ENCODE measurements at regions not wholly inside any gene's neighbourhood (a gene's known extent, or its start where the extent isn't known, plus 50 kb on each side); places are given as distances from the start of the nearest gene placed in this dataset.

DNA sequence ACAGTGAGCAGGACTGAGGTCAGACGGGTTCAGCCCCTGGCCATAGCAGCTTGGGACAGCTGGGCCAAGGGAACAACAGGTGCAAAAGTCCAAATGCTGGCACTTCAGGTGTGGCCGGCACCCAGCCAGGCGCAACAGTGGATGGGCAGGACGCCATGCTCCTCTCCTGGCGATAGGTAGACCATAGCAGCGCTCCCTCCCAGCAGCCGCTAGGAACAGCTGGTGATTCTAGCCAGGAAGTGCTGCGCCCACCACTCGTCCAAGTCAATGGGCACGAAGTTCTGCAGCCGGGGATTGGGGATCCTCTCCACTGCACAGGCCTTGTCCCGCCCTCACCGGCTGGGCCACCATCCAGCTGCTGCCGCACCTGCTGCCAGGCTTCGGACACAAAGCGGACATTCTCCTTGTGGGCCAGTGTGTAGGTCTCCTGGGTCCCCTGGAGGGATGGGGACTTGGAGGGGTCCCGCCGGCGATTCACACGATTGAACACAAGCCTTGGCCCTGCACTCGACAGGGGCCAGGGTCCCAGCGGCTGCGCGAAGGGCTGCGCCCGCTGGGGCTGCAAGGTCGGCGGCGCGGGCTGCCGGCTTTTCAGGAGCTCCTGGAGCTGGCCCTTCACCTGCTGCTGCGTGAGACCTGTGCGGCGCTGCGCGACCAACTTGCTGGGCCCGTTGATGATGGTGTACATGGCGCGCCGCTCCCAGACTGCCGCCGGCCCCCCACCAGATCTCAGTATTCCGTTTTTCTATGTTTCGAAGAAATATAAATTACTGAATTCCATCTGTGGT is 227.5 kb upstream of the STK26 start:
- Histone ChIP-seq H3K9me3 (no peaks in the 10 kb centered on the region), H3K36me3 (replicated peaks) (peaks cover 45% of the 10 kb centered on the region), H3K27me3 (ENCODE audit: low read depth) (no peaks in the 10 kb centered on the region), H3K4me3 (no peak overlapping the region), H3K4me1 (no peaks in the 10 kb centered on the region)
- DNase-seq (ENCODE audit: low spot score in 2 of 2): no peak
- in situ Hi-C loops (cut with MboI; ENCODE audit: low sequenced_read_pairs): no loop called here

DNA sequence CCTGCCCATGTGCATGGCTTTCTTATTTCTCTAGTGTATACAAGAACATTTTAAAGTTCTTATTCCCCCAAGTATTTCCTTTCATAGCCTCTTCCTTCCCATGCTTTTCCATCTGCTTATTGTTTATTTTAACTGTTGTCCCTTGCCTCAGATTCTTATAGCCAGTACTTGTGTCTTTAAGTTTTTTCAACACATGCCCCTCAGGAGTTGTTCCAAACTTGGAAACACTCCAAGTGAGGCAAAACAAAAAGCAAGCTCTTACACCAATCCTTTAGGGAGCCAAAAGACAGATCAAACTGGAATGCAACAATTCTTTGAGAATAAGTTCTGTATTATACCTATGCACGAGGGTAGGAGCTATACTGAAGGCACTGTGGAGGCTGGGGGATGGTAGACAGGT is 222.0 kb upstream of the STK26 start:
- Histone ChIP-seq H3K36me3 (replicated peaks) (peaks cover 25% of the 10 kb centered on the region), H3K27me3 (ENCODE audit: low read depth) (no peaks in the 10 kb centered on the region), H3K9me3 (no peaks in the 10 kb centered on the region), H3K4me3 (no peak overlapping the region), H3K4me1 (no peaks in the 10 kb centered on the region)
- in situ Hi-C loops (cut with MboI; ENCODE audit: low sequenced_read_pairs): no loop called here
- DNase-seq (ENCODE audit: low spot score in 2 of 2): no peak

GRCh38 chrX:131801911-131802310 is 221.2 kb upstream of the STK26 start:
- Histone ChIP-seq H3K36me3 (replicated peaks) (peaks cover 21% of the 10 kb centered on the region), H3K27me3 (ENCODE audit: low read depth) (no peaks in the 10 kb centered on the region), H3K4me1 (no peaks in the 10 kb centered on the region), H3K9me3 (no peaks in the 10 kb centered on the region), H3K4me3 (no peak overlapping the region)
- in situ Hi-C loops (cut with MboI; ENCODE audit: low sequenced_read_pairs): no loop called here
- no peak for DNase-seq (ENCODE audit: low spot score in 2 of 2)

GRCh38 chrX:131802836-131803626 is 220.1 kb upstream of the STK26 start:
- H3K4me3 ChIP-seq: no peak overlapping the region
- peak in 1 of 2 experiments; percentile 50 for DNase-seq (ENCODE audit: low spot score in 2 of 2)
- in situ Hi-C loops (cut with MboI; ENCODE audit: low sequenced_read_pairs): no loop called here

DNA sequence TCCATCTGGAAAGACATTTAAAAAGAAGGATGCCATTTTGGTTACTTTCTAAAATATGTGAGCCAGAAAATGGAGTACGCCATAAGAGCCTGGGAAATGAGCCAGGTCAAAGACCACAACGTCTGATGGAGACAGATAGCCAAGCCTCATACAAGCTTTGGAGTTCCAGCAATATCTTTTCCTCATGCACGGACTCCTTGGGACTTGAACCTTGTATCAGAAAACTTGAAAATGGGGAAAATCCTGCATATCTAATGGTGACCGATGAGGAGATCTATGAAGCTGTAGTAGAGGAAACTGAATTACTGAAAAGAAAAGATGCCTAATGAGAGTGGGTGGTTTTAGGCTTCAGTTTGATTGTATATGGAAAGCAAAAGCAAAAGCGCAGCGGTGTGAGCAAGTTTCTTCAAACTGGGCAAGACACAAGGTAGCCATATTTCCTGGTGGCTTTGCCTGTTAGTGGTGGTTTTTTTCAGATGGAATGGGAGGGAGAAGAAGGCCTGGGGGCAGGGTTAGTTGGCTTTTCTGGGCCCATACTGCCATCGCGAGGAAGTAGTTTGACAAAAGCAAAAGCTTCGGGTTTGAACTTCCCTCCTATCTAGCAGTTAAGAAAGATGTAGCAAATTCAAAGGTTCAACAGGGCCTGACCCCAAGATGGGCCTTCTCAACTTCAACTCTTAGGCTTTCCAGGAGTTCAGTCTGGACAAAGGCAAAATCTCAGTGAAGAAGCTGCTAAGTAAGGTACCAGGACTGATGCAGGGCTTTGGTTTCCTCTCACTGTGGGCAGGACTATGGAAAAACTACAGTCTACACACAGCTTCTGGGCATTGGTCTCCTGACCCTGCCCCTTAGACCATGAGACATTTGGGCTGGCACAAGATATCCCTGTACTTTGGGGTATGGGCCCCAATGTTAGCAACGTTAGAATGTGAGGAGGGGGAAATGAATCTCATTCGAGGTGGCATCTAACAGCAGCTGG is 210.0 kb upstream of the STK26 start:
- Histone ChIP-seq H3K4me3 (no peak overlapping the region), H3K27me3 (ENCODE audit: low read depth) (no peaks in the 10 kb centered on the region), H3K36me3 (replicated peaks) (peaks cover 25% of the 10 kb centered on the region), H3K4me1 (no peaks in the 10 kb centered on the region), H3K9me3 (no peaks in the 10 kb centered on the region; the same call in 1 of the 2 replicates)
- no peak for DNase-seq (ENCODE audit: low spot score in 2 of 2)
- in situ Hi-C loops (cut with MboI; ENCODE audit: low sequenced_read_pairs): no loop called here

More at GRCh38 chrX:131802836-131803626, 220.1 kb upstream of the STK26 start:
- H3K36me3 ChIP-seq (replicated peaks): peaks cover 24% of the 10 kb centered on the region
- no peaks in the 10 kb centered on the region for H3K9me3 ChIP-seq
- no peaks in the 10 kb centered on the region for H3K27me3 ChIP-seq (ENCODE audit: low read depth)
- no peaks in the 10 kb centered on the region for H3K4me1 ChIP-seq

DNA sequence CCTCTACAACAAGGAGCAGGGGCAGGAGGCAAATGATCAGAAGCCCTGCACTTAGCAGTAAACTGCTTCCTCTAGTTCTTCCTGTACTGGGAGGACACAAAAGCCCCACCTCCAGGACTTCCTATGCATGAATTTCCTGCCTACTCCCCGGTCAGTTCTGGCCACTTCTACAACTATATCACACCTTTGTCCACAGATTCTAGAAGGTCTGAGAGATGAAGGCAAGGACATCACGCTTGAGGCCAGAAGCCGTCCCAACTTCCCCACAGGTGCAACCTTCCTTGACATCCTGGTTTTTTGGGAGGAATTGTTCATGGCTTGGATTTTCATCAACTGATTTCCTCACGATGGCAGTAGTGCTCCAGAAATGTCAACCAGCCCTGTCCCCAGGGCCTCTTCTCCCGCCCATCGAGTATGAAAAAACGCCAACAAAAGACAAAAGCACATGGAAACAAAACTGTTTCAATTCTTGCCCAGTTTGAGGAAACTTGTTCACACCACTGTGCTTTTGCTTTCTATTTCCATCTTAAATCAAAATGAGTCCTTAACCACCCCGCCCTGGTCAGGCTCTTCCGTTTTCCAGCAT is 206.5 kb upstream of the STK26 start:
- Histone ChIP-seq H3K4me3 (no peak overlapping the region), H3K4me1 (no peaks in the 10 kb centered on the region)
- in situ Hi-C loops (cut with MboI; ENCODE audit: low sequenced_read_pairs): no loop called here

GRCh38 chrX:131818297-131818936 is 204.7 kb upstream of the STK26 start:
- in situ Hi-C loops (cut with MboI; ENCODE audit: low sequenced_read_pairs): no loop called here
- Histone ChIP-seq H3K27me3 (ENCODE audit: low read depth) (no peaks in the 10 kb centered on the region), H3K4me1 (no peaks in the 10 kb centered on the region), H3K4me3 (no peak overlapping the region), H3K36me3 (replicated peaks) (peaks cover 51% of the 10 kb centered on the region), H3K9me3 (no peaks in the 10 kb centered on the region)
- DNase-seq (ENCODE audit: low spot score in 2 of 2): no peak

More for the DNA sequence above, 206.5 kb upstream of the STK26 start:
- no peak for DNase-seq (ENCODE audit: low spot score in 2 of 2)
- no peaks in the 10 kb centered on the region for H3K27me3 ChIP-seq (ENCODE audit: low read depth)
- no peaks in the 10 kb centered on the region for H3K9me3 ChIP-seq
- peaks cover 36% of the 10 kb centered on the region for H3K36me3 ChIP-seq (replicated peaks)

DNA sequence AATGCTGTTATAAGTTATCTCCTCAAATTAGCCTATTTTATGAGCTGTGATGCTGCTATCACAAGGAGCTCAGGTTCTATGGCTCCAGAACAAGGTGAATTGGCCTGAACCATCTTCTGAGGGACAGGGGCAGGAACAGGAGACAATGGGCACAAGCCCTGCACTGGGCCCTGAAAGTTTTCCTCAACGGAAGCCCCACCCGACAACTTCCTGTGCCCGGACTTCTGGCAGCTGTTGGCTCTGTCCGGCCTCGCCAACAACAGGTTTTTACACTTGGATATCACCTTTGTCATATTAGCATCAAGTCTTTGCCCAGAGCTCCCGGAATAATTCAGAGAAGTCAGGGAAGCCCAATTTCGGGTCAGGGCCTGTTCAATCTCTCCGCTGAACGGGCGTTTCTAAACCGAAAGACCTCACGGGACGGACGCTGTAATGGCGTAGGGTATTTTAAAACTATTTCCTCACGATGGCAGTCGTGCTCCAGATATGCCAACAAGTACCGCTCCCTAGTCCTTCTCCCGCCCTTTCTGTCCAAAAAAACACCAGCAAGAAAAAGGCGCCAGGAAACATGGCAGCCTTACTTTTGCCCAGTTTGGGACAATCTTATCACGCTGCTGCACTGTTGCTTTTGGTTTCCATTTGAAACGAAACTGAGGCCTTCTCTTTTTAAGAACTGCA is 201.0 kb upstream of the STK26 start:
- Histone ChIP-seq H3K4me3 (no peak overlapping the region), H3K27me3 (ENCODE audit: low read depth) (no peaks in the 10 kb centered on the region), H3K9me3 (no peaks in the 10 kb centered on the region), H3K4me1 (peaks cover 8% of the 10 kb centered on the region), H3K36me3 (replicated peaks) (peaks cover 69% of the 10 kb centered on the region)
- in situ Hi-C loops (cut with MboI; ENCODE audit: low sequenced_read_pairs): no loop called here
- DNase-seq (ENCODE audit: low spot score in 2 of 2): no peak

DNA sequence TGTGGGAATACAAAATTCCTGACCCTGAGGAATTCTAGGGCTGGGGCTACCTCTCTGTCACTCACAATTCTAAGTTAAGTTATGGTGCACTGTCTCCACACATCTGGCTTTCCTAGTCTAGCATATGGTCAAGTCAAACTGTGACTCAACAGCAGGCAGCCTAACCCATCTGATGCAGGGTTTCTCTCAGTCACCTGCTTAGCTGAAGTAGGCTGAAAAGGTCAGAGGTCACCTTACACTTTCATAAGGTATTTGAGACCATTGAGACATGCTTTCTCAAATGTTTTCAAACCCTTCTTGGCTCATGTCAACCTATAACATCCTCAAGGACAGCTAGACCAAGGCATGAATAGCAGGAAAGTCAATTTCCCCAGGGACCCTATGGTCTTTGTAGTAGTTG is 196.5 kb upstream of the STK26 start:
- Histone ChIP-seq H3K27me3 (ENCODE audit: low read depth) (no peaks in the 10 kb centered on the region), H3K4me1 (peaks cover 22% of the 10 kb centered on the region), H3K4me3 (no peak overlapping the region), H3K9me3 (no peaks in the 10 kb centered on the region), H3K36me3 (replicated peaks) (peaks cover 45% of the 10 kb centered on the region)
- DNase-seq (ENCODE audit: low spot score in 2 of 2): no peak
- in situ Hi-C loops (cut with MboI; ENCODE audit: low sequenced_read_pairs): loop anchor here (25.0 kb wide), 1 partner anchor 786 kb away; no protein-coding TSS in a partner anchor

- in situ Hi-C loops (cut with MboI; ENCODE audit: low sequenced_read_pairs): loop anchor here (25.0 kb wide), 1 partner anchor 784 kb away; no protein-coding TSS in a partner anchor
- Histone ChIP-seq H3K4me3 (peak overlapping the region; percentile 36), H3K9me3 (no peaks in the 10 kb centered on the region), H3K27me3 (ENCODE audit: low read depth) (no peaks in the 10 kb centered on the region), H3K36me3 (replicated peaks) (peaks cover 34% of the 10 kb centered on the region), H3K4me1 (peaks cover 32% of the 10 kb centered on the region)
- DNase-seq (ENCODE audit: low spot score in 2 of 2): peak; percentile 87 to 95
These were observed 195.2 kb upstream of the STK26 start for GRCh38 chrX:131827935-131828334.

DNA sequence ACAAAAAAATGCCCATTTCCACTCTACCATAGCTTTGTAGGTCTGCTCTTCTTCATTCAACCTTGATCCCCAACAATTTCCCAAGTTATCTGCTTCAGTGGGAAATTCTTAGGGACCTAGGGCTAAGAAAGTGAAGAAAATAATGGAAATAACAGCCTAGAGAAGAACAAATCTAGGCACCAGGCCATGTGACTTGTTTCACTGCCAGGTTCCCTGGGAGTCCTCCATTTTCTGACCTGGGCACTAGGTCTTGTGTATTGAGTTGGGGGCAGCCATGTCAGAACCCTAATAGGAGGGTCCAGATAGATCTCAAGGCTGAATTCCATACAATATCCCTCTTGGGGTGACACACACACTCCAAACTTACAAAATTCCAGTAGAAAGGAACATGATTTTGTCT is 194.6 kb upstream of the STK26 start:
- no peaks in the 10 kb centered on the region for H3K27me3 ChIP-seq (ENCODE audit: low read depth)
- in situ Hi-C loops (cut with MboI; ENCODE audit: low sequenced_read_pairs): loop anchor here (25.0 kb wide), 1 partner anchor 784 kb away; no protein-coding TSS in a partner anchor
- peaks cover 28% of the 10 kb centered on the region for H3K36me3 ChIP-seq (replicated peaks)
- DNase-seq (ENCODE audit: low spot score in 2 of 2): peak; percentile 32 to 57
- peaks cover 32% of the 10 kb centered on the region for H3K4me1 ChIP-seq
- peak overlapping the region; percentile 36 for H3K4me3 ChIP-seq
- no peaks in the 10 kb centered on the region for H3K9me3 ChIP-seq

All from HAP-1 (cell line).